ENCODE measurements at regions not wholly inside any gene's neighbourhood (a gene's known extent, or its start where the extent isn't known, plus 50 kb on each side); places are given as distances from the start of the nearest gene placed in this dataset.
"Not testable (repeated sequence)": the region's sequence is repeated elsewhere in the genome, so short reads cannot be mapped to it uniquely, and the experiment has no call there.

DNA sequence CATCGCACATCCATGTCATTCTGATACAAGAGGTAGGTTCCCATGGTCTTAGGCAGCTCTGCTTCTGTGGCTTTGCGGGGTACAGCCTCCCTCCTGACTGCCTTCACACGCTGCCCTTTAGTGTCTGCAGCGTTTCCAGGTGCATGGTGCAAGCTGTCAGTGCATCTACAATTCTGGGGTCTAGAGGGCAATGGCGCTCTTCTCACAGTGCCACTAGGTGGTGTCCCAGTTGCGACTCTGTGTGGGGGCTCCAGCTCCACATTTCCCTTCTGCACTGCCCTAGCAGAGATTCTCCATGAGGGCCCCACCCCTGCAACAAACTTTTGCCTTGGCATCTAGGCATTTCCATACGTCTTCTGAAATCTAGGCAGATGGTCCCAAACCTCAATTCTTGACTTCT, 138.2 kb upstream of the BRINP3 start:
- no peak for TF ChIP-seq POLR2A (IDR thresholded peaks at IDR 0.05; ENCODE audit: low read depth, low read length)
- no peak for DNase-seq (ENCODE audit: insufficient read length, low spot score)
- FAIRE-seq, result no peak

DNA sequence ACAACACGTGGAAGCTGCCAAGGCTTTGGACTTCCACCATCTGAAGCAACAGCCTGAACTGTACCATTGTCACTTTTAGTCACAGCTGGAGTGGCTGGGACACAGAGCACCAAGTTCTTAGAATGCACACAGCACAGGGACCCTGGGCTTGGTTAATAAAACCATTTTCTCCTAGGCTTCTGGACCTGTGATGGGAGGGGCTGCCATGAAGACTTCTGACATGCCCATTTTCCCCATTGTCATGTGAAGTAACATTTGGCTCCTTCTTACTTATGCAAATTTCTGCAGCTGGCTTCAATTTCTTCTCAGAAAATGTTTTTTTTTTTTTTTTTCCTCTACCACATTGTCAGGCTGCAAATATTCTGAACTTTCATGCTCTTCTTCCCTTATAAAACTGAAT, 138.6 kb upstream of the BRINP3 start:
- no peak for TF ChIP-seq POLR2A (IDR thresholded peaks at IDR 0.05; ENCODE audit: low read depth, low read length)
- no peak for DNase-seq (ENCODE audit: insufficient read length, low spot score)
- FAIRE-seq, result no peak

DNA sequence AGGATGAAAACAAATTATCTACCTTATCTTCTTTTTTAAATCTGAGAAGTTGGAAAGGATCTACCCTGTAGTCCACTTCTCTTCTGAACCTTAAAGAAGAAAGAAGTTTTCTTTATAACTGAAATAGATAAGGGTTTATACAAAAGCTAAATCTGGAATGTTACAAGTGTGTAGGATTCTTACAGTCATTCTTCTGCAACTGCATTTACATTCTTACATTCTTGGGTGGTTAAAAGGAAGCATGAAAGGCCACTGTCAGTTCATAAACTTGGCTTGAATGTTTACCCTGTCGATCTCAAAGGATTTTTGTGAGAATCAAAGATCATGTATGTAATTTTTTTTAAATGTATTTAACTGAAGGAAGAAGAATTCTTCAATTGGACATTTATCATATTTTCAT, 142.1 kb upstream of the BRINP3 start:
- TF ChIP-seq POLR2A (IDR thresholded peaks at IDR 0.05; ENCODE audit: low read depth, low read length), result no peak
- FAIRE-seq, result no peak
- DNase-seq (ENCODE audit: insufficient read length, low spot score), result no peak

DNA sequence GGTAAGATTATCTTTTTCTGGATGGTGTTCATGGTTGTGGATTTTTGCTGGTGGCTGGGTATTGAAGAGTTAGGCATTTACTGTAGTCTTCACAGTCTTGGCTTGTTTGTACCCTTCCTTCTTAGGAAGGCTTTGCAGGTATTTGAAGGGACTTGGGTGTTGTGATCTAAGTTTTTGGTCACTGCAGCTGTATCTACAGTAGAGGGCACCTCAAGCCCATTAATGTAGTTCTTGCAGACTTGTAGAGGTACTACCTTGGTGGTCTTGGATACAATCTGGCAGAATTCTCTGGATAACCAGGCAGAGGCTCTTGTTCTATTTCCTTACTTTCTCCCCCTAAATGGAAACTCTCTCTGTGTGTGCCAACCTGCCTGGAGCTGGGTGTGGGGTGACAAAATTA, 155.8 kb upstream of the BRINP3 start:
- no peak for FAIRE-seq

DNA sequence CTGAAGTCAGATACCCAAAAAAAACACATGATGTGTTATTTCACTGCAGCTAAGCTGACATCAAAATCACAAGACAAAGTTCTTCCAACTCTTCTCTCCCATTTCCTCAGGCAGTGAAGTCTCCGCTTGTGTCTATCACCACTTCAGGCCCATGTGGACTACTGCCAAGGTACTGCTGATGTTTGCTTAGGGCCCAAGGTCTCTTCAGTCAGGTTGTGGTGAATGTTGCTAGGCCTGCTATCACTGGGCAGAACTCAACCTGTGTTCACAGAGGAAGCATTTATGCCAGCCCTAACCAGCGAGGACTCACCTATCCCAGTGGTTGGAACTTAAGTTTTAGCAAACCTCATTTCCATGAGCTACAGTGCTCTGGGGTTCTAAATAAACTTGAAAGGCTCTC, 156.5 kb upstream of the BRINP3 start:
- TF ChIP-seq POLR2A (IDR thresholded peaks at IDR 0.05; ENCODE audit: low read depth, low read length), result no peak
- FAIRE-seq (no peak), DNase-seq (ENCODE audit: insufficient read length, low spot score) (no peak)

More for the DNA sequence above, 155.8 kb upstream of the BRINP3 start:
- DNase-seq (ENCODE audit: insufficient read length, low spot score), result no peak
- TF ChIP-seq POLR2A (IDR thresholded peaks at IDR 0.05; ENCODE audit: low read depth, low read length), result no peak

DNA sequence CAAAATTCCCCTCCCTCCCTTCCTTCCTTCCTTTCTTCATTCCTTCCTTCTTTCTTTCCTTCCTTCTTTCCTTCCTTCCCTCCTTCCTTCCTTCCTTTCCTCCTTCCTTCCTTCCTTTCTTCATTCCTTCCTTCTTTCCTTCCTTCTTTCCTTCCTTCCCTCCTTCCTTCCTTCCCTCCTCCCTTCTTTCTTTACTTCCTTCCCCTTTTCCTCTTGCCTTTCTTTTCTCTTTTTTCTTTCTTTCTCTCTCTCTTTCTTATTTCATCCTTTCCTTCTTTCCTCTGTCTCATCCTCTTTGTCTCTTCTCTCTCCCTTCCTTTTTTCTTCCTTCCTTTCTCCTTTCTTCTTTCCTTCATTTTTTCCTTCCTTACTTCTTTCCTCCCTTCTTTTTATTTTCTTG, 171.9 kb upstream of the BRINP3 start:
- DNase-seq (ENCODE audit: insufficient read length, low spot score) (no peak), FAIRE-seq (no peak)
- TF ChIP-seq POLR2A (IDR thresholded peaks at IDR 0.05; ENCODE audit: low read depth, low read length), result no peak

DNA sequence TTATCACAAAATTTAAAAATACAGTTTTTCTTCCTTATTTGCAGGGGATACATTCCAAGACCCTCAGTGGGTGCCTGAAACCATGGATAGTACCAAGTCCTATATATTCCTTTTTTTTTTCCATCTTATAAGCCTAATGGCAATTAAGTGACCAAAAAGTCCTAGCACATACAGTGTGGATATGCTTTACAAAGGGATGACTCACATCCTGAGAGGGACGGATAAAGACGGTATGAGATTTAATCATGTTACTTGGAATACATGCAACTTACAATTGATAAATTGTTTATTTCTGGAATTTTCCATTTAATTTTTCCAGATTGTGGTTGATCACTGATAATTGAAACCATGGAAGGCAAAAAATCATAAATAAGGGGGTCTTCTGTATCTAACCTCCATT, 181.2 kb upstream of the BRINP3 start:
- FAIRE-seq (no peak), DNase-seq (ENCODE audit: insufficient read length, low spot score) (no peak)
- TF ChIP-seq POLR2A (IDR thresholded peaks at IDR 0.05; ENCODE audit: low read depth, low read length), result no peak

DNA sequence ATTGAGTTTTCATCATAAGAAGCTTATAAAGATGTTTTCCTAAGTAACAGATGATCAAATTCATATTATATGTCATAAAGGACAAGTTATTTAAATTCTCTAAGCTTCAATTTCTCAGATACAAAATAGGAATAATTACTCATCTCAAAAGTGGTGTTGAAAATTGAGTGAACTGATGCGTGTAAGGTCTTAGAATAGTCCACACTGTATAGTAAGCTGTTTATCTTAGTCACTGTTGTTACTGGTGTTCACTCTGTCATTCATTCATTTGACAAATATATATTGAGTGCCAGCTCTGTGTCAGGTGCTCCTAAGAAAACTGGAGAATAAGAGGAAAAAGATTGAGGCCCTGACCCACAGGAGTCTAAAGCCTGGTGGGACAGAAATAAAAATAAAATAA, 186.3 kb upstream of the BRINP3 start:
- no peak for TF ChIP-seq POLR2A (IDR thresholded peaks at IDR 0.05; ENCODE audit: low read depth, low read length)
- DNase-seq (ENCODE audit: insufficient read length, low spot score) (no peak), FAIRE-seq (no peak)

DNA sequence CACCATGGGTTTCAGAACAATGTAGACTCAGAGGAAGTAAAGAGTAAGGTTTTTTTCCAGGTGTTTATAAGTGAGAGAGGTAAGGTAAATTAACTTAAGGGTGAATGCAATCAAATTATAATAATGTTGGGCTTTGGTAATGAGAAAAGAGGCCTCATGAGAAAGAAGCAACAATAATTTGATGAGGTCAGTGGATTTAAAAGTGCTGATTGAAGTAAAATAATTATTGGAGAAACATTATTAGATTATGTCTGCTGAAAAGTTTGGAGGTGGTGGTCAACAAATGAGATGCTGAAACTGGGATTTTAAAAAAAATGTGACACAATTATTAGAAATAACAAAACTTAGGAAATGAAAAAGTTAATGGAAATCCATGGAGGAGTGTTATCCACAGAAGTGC, 187.4 kb upstream of the BRINP3 start:
- DNase-seq (ENCODE audit: insufficient read length, low spot score) (no peak), FAIRE-seq (no peak)

DNA sequence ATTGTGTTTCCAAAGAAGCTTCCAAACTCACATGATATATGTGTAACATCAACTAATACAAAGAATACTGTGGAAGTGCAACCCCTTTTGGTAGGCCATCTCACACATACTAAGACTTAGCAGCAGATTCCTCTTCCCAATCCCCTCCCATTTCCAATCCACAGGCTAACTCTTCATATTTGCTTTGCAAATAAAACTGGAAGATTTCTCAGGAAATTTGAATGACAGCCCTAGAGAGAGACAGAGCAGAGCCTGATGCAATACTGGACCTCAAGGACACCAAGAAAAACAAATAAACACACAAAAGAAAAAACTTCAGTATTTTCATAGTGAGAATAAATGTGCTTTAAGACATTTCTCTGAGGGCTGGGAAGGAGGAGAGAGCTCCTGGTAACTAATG, 190.2 kb upstream of the BRINP3 start:
- no peak for TF ChIP-seq POLR2A (IDR thresholded peaks at IDR 0.05; ENCODE audit: low read depth, low read length)
- no peak for FAIRE-seq
- DNase-seq (ENCODE audit: insufficient read length, low spot score), result no peak

More for the DNA sequence above, 187.4 kb upstream of the BRINP3 start:
- no peak for TF ChIP-seq POLR2A (IDR thresholded peaks at IDR 0.05; ENCODE audit: low read depth, low read length)

DNA sequence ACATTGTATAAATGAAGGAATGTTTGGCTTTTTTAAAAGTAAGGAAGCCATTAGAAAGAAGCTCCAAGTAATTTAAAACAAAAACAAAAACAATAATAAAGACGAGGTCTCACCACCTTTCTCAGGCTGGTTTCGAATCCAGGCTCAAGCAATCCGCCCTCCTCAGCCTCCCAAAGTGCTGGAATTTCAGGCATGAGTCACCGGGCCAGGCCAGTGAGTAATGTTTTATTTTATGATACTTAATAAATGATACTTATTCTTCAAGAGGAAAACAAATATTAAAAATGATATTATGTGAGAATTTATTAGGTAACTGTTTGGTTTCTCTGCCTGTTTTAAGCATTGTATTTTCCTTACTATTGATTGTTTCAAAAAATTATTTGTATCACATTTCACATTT, 201.4 kb upstream of the BRINP3 start:
- FAIRE-seq (no peak), DNase-seq (ENCODE audit: insufficient read length, low spot score) (no peak)
- TF ChIP-seq POLR2A (IDR thresholded peaks at IDR 0.05; ENCODE audit: low read depth, low read length), result no peak

DNA sequence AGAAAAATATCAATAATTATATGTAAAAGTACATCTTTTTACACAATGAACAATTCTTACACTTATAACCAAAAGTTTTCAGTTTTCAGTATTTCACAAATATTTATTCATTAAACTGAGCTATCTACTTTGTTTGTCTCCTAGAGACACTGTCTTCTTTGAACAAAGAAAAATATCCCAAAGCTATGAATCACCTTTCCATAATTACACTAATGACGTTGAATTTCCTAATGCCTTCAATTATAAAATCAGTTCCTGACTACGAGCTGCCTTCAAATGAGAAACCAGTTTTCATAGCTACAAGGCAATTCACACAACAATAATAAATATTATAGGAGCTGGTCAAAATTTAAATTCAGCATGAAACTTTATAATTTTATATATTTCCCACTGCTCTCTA, 201.8 kb upstream of the BRINP3 start:
- DNase-seq (ENCODE audit: insufficient read length, low spot score) (no peak), FAIRE-seq (no peak)
- no peak for TF ChIP-seq POLR2A (IDR thresholded peaks at IDR 0.05; ENCODE audit: low read depth, low read length)

DNA sequence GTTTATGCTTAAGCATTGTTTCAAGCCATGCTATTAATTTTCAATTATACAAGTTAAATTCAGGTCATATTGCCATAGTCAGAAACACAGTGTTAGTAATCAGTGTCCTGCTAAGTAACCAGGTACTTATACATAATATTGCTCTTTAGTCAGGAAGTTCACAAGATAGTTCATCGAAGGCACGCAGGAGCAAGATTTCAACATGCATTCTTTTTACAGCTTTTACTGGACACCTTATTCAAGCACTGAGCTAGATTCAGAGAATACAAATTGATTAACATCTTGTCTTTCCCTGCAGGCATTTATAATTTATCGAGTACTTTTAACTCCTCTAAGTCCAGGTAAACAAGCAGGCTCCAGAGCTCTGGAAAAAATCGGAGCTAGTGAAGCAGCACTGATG, 202.3 kb upstream of the BRINP3 start:
- FAIRE-seq, result no peak
- no peak for TF ChIP-seq POLR2A (IDR thresholded peaks at IDR 0.05; ENCODE audit: low read depth, low read length)
- DNase-seq (ENCODE audit: insufficient read length, low spot score), result no peak

DNA sequence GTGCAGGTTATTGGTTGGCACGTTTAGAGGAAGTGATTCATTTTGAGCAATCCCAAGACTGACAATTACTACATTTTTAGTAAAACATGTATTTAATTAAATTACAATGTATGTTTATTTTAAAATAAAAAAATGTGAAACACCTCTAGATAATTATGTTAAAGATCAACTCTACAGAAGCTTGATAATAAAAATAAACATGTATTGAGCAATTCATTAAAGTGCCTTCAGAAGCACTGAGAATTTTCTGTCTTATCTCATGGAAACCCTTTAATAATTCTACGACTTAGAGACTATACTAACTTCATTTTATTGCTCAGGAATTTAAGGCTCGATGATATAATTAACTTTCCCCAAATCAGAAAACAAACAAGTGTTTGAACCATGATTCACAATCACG, 208.0 kb upstream of the BRINP3 start:
- FAIRE-seq (no peak), DNase-seq (ENCODE audit: insufficient read length, low spot score) (no peak)
- TF ChIP-seq POLR2A (IDR thresholded peaks at IDR 0.05; ENCODE audit: low read depth, low read length), result no peak

DNA sequence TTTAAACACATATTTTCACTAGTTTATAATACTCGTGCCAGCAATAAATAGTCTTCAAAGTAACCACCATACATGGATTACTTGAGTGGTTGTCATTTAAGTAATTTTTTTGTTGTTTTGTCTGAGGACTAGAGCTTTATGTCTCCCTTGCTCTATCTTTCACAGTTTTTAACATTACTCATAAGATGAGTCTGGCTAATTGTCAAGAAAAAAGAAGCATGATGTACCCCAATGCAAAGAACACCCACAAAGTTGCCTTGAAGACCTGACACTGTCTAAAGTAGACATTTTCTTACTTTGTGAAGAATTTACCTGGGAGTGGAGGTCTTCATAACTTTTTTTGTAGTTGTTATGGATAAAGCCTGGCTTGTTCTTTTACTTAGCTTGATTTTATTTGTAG, 210.4 kb upstream of the BRINP3 start:
- TF ChIP-seq POLR2A (IDR thresholded peaks at IDR 0.05; ENCODE audit: low read depth, low read length), result no peak
- no peak for FAIRE-seq

DNA sequence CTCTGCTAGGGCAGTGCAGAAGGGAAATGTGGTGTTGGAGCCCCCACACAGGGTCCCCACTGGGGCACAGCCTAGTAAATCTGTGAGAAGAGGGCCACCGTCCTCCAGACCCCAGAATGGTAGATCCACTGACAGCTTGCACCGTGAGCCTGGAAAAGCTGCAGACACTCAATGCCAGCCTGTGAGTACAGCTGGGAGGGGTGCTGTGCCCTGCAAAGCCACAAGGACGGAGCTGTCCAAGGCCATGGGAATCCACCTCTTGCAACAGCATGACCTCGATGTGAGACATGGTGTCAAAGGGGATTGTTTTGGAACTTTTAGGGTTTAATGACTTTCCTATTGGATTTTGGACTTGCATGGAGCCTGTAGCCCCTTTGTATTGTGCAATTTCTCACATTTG, 220.8 kb upstream of the BRINP3 start:
- not testable (repeated sequence) for FAIRE-seq; DNase-seq (ENCODE audit: insufficient read length, low spot score)

More for the DNA sequence above, 210.4 kb upstream of the BRINP3 start:
- DNase-seq (ENCODE audit: insufficient read length, low spot score), result no peak

Data from H54 (cell line).